ENCODE measurements at regions not wholly inside any gene's neighbourhood (a gene's known extent, or its start where the extent isn't known, plus 50 kb on each side); places are given as distances from the start of the nearest gene placed in this dataset.
"Not testable (repeated sequence)": the region's sequence is repeated elsewhere in the genome, so short reads cannot be mapped to it uniquely, and the experiment has no call there.

DNA sequence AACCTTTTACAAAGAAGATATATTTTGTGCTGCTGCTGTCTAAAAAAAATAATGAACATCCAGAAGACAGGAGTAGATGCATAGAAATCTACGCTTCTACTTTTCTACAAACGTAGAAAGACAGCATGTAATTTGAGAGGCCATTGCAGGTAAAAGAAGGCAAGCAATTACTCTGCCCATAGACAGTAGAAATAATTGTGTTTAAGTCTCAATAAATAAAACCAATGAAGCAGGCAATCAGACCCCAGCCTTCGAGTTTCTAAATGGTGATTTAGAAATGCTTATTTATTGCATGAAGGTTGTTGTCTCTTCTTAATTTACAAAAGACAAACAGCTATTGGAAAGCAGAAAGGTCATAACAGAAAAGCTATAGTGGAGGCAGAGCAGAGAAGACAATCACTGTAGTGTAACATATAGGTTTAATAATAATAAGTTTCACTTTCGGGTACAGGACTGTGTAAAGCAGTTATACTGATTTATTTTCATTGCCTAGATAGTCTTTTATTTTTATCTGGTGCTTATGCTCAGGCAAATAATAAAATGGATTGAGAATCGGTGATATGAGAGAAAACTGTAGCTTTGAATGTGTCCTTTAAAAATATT lies 123.0 kb upstream of the TACR3 start:
- Histone ChIP-seq H3K4me3 (ENCODE audit: control insufficient read depth in 2 of 3, extremely low read depth in 1 of 3, insufficient read depth in 2 of 3, low read depth in 1 of 3, low read length in 3 of 3) (no peak overlapping the region), H3K27ac (ENCODE audit: control insufficient read depth, insufficient read depth, low read length) (no peak overlapping the region), H3K79me2 (ENCODE audit: control insufficient read depth, insufficient read depth, low read length) (no peaks in the 10 kb centered on the region), H3K4me2 (ENCODE audit: control insufficient read depth, extremely low read depth, insufficient read depth, low read depth, low read length) (no peak overlapping the region), H3K36me3 (ENCODE audit: control insufficient read depth in 2 of 2, extremely low read depth in 1 of 2, insufficient read depth in 2 of 2, low read length in 2 of 2) (no peaks in the 10 kb centered on the region), H3K9me1 (ENCODE audit: control insufficient read depth, extremely low read depth, insufficient read depth, low read length) (no peaks in the 10 kb centered on the region), H3K27me3 (ENCODE audit: control insufficient read depth, extremely low read depth, insufficient read depth, low read length) (no peaks in the 10 kb centered on the region), H3K9ac (ENCODE audit: control insufficient read depth, extremely low read depth, insufficient read depth, low read length) (no peak overlapping the region), H3K9me3 (ENCODE audit: control insufficient read depth, low read depth, low read length) (no peaks in the 10 kb centered on the region), H4K20me1 (ENCODE audit: control insufficient read depth, extremely low read depth, insufficient read depth, low read length) (no peaks in the 10 kb centered on the region), H2AFZ (ENCODE audit: control insufficient read depth, low read length) (no peak overlapping the region), H3K4me1 (ENCODE audit: control insufficient read depth, extremely low read depth, insufficient read depth, low read length) (no peaks in the 10 kb centered on the region)
- no peak for FAIRE-seq
- TF ChIP-seq, protein P1, sequence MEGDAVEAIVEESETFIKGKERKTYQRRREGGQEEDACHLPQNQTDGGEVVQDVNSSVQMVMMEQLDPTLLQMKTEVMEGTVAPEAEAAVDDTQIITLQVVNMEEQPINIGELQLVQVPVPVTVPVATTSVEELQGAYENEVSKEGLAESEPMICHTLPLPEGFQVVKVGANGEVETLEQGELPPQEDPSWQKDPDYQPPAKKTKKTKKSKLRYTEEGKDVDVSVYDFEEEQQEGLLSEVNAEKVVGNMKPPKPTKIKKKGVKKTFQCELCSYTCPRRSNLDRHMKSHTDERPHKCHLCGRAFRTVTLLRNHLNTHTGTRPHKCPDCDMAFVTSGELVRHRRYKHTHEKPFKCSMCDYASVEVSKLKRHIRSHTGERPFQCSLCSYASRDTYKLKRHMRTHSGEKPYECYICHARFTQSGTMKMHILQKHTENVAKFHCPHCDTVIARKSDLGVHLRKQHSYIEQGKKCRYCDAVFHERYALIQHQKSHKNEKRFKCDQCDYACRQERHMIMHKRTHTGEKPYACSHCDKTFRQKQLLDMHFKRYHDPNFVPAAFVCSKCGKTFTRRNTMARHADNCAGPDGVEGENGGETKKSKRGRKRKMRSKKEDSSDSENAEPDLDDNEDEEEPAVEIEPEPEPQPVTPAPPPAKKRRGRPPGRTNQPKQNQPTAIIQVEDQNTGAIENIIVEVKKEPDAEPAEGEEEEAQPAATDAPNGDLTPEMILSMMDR (optimal IDR thresholded peaks at IDR 0.05 in 1 of 3, IDR thresholded peaks at IDR 0.05 in 1 of 3, conservative IDR thresholded peaks at IDR 0.05 in 1 of 3; ENCODE audit: extremely low read depth in 1 of 3, insufficient read depth in 2 of 3, low read length in 3 of 3), result no peak
- TF ChIP-seq EZH2 (IDR thresholded peaks at IDR 0.05; ENCODE audit: low read length), result no peak
- DNase-seq (ENCODE audit: low read depth, low spot score), result no peak
- dilution Hi-C loops (cut with MboI; ENCODE audit: extremely low pct_ligation_motif_present, low sequenced_read_pairs), result no loop called here

DNA sequence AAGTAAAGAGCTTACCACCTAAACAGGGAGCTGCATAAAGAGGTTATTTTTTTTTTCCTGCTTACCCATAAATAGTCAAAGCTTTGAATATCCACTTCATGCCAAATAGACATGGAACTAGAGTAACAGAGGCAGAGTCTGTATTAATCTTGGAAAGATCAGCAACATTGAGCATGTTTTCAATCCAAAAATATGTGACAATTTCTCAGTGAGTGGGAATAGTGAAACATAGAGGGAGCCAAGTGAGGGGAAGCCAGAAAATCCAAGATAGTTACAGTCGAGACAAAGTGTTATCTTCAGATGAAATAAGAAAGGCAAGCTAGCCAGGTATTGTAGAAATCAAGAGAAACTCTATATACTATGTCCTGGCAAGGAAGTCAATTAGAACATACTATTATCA lies 122.3 kb upstream of the TACR3 start:
- Histone ChIP-seq H4K20me1 (ENCODE audit: control insufficient read depth, extremely low read depth, insufficient read depth, low read length) (no peaks in the 10 kb centered on the region), H3K27ac (ENCODE audit: control insufficient read depth, insufficient read depth, low read length) (no peak overlapping the region), H3K4me3 (ENCODE audit: control insufficient read depth in 2 of 3, extremely low read depth in 1 of 3, insufficient read depth in 2 of 3, low read depth in 1 of 3, low read length in 3 of 3) (no peak overlapping the region), H3K4me2 (ENCODE audit: control insufficient read depth, extremely low read depth, insufficient read depth, low read depth, low read length) (no peak overlapping the region), H2AFZ (ENCODE audit: control insufficient read depth, low read length) (no peak overlapping the region), H3K9me1 (ENCODE audit: control insufficient read depth, extremely low read depth, insufficient read depth, low read length) (no peaks in the 10 kb centered on the region), H3K36me3 (ENCODE audit: control insufficient read depth in 2 of 2, extremely low read depth in 1 of 2, insufficient read depth in 2 of 2, low read length in 2 of 2) (no peaks in the 10 kb centered on the region), H3K79me2 (ENCODE audit: control insufficient read depth, insufficient read depth, low read length) (no peaks in the 10 kb centered on the region), H3K9ac (ENCODE audit: control insufficient read depth, extremely low read depth, insufficient read depth, low read length) (no peak overlapping the region), H3K27me3 (ENCODE audit: control insufficient read depth, extremely low read depth, insufficient read depth, low read length) (no peaks in the 10 kb centered on the region), H3K4me1 (ENCODE audit: control insufficient read depth, extremely low read depth, insufficient read depth, low read length) (no peaks in the 10 kb centered on the region), H3K9me3 (ENCODE audit: control insufficient read depth, low read depth, low read length) (no peaks in the 10 kb centered on the region)
- DNase-seq (ENCODE audit: low read depth, low spot score) (no peak), FAIRE-seq (no peak)
- dilution Hi-C loops (cut with MboI; ENCODE audit: extremely low pct_ligation_motif_present, low sequenced_read_pairs), result no loop called here
- TF ChIP-seq, protein P1 (optimal IDR thresholded peaks at IDR 0.05 in 1 of 3, IDR thresholded peaks at IDR 0.05 in 1 of 3, conservative IDR thresholded peaks at IDR 0.05 in 1 of 3; ENCODE audit: extremely low read depth in 1 of 3, insufficient read depth in 2 of 3, low read length in 3 of 3), result no peak

- H3K4me1 ChIP-seq (ENCODE audit: control insufficient read depth, extremely low read depth, insufficient read depth, low read length); H3K4me3 ChIP-seq (ENCODE audit: control insufficient read depth in 2 of 3, extremely low read depth in 1 of 3, insufficient read depth in 2 of 3, low read depth in 1 of 3, low read length in 3 of 3); H3K9ac ChIP-seq (ENCODE audit: control insufficient read depth, extremely low read depth, insufficient read depth, low read length); H3K4me2 ChIP-seq (ENCODE audit: control insufficient read depth, extremely low read depth, insufficient read depth, low read depth, low read length); H3K79me2 ChIP-seq (ENCODE audit: control insufficient read depth, insufficient read depth, low read length); H2AFZ ChIP-seq (ENCODE audit: control insufficient read depth, low read length); H3K9me3 ChIP-seq (ENCODE audit: control insufficient read depth, low read depth, low read length); H3K27ac ChIP-seq (ENCODE audit: control insufficient read depth, insufficient read depth, low read length); dilution Hi-C loops (cut with MboI; ENCODE audit: extremely low pct_ligation_motif_present, low sequenced_read_pairs); FAIRE-seq; H3K27me3 ChIP-seq (ENCODE audit: control insufficient read depth, extremely low read depth, insufficient read depth, low read length); H3K9me1 ChIP-seq (ENCODE audit: control insufficient read depth, extremely low read depth, insufficient read depth, low read length); H4K20me1 ChIP-seq (ENCODE audit: control insufficient read depth, extremely low read depth, insufficient read depth, low read length); H3K36me3 ChIP-seq (ENCODE audit: control insufficient read depth in 2 of 2, extremely low read depth in 1 of 2, insufficient read depth in 2 of 2, low read length in 2 of 2); DNase-seq (ENCODE audit: low read depth, low spot score): not testable (repeated sequence)
Observed at GRCh38 chr4:103810308-103810707, 90.5 kb upstream of the TACR3 start.
